ENCODE measurements at regions not wholly inside any gene's neighbourhood (a gene's known extent, or its start where the extent isn't known, plus 50 kb on each side); places are given as distances from the start of the nearest gene placed in this dataset.

GRCh38 chr1:104182251-104182650 lies 432.6 kb downstream of the AMY1C start:
- TF ChIP-seq, protein P1, sequence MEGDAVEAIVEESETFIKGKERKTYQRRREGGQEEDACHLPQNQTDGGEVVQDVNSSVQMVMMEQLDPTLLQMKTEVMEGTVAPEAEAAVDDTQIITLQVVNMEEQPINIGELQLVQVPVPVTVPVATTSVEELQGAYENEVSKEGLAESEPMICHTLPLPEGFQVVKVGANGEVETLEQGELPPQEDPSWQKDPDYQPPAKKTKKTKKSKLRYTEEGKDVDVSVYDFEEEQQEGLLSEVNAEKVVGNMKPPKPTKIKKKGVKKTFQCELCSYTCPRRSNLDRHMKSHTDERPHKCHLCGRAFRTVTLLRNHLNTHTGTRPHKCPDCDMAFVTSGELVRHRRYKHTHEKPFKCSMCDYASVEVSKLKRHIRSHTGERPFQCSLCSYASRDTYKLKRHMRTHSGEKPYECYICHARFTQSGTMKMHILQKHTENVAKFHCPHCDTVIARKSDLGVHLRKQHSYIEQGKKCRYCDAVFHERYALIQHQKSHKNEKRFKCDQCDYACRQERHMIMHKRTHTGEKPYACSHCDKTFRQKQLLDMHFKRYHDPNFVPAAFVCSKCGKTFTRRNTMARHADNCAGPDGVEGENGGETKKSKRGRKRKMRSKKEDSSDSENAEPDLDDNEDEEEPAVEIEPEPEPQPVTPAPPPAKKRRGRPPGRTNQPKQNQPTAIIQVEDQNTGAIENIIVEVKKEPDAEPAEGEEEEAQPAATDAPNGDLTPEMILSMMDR (conservative IDR thresholded peaks at IDR 0.05; ENCODE audit: low read length): no peak
- TF ChIP-seq EZH2phosphoT487 (IDR thresholded peaks at IDR 0.05; ENCODE audit: borderline replicate concordance): no peak
